ENCODE measurements at regions not wholly inside any gene's neighbourhood (a gene's known extent, or its start where the extent isn't known, plus 50 kb on each side); places are given as distances from the start of the nearest gene placed in this dataset.

DNA sequence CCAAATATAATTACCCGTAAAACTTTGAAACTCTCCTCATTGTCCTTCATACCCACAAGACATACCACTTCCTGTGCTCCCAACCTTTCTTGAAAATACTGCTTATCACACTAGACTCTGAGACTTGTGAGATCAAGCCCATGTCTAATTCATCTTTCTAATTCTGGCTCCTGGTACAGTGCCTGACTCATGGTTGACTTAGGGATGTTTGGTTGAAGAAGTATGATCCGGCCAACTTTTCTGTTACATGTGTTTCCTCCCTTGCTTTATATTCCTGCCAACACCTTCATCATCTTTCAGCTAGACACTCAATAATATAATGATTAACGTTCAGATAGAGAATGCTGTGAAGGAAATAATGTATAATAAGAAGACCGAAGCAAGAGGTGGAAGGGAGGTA, 58.2 kb downstream of the MEX3B start:
- DNase-seq (ENCODE audit: low read depth): no peak

GRCh38 chr15:81983497-81983896, 62.3 kb downstream of the MEX3B start:
- DNase-seq (ENCODE audit: low read depth): no peak

DNA sequence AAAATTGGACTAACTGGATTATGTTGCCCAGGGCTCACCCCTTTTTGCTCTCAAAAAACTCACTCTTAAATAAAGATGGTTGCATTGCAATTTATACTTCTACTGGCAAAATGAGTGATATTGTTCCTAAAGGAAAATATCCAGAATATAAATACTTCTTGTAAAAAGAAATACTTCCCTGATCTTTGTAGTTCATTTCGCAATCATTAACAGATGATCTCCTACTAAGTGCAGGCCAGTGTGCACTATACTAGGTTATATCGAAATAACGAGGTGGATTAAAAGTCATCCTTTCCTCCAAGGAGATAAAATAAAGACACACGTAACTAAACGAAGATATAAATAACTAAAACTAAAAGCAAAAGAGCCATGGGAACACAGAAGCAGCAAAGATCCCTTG, 63.0 kb downstream of the MEX3B start:
- no peak for DNase-seq (ENCODE audit: low read depth)

DNA sequence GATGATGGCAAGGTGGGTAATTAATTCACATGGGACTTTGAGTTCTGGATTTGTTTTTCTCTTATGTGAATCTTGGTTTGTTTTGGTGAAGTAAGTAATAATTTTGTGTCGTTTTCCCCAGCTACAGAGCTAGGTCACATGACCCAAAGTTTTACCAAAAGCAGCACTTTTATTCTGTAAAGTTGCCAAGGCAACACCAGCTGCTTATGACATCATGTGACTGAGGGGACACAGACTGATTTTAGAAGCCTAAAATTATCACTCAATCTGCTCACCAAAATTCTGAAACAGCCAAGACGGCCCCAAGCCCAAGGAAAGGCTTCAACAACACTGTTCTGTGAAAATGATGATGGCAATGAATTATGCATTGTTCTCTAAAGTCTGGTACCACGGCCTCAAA, 63.9 kb downstream of the MEX3B start:
- DNase-seq (ENCODE audit: low read depth): no peak

GRCh38 chr15:81977464-81977863, 68.4 kb downstream of the MEX3B start:
- DNase-seq (ENCODE audit: low read depth): no peak

DNA sequence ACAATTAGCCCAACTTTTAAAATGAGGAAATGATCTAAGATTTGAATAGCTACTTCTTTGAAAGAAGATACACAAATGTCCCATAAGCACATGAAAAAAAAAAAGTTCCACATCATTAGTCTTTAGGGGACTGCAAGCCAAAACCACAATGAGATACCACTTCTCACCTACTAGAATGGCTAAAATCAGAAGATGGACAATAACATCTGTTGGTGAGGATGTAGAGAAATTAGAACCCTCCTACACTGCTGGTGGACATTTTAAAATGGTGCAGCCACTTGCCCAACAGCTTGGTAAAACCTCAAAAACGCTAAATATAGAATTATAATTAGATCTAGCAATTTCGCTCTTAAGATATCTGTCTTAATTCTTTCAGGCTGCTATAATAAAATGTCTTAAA, 77.1 kb downstream of the MEX3B start:
- no peak for DNase-seq (ENCODE audit: low read depth)

GRCh38 chr15:81966631-81967030, 79.2 kb downstream of the MEX3B start:
- DNase-seq (ENCODE audit: low read depth): no peak

DNA sequence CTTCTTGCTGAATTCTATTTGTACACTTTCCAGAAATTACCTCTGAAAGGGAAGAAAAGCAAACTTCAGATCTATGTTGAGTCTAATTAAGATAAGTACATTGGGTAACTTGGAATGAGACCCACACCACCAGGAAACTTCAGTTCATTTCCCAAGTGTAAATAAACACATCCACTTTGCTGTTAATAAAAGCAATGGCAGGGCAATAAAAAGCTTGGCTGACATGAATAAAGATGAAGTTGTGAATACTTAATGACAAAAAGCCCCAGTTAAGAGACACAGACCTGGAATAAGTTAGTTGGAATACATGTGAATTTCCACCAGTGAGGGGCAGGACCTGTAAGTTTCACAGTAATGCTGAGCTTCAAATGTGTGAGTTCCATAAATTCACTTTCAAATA, 83.3 kb downstream of the MEX3B start:
- DNase-seq (ENCODE audit: low read depth): no peak

- no peak for DNase-seq (ENCODE audit: low read depth)
Measured at GRCh38 chr15:81959196-81959595, 86.6 kb downstream of the MEX3B start.

- no peak for DNase-seq (ENCODE audit: low read depth)
Measured at GRCh38 chr15:81957698-81958097, 88.1 kb downstream of the MEX3B start.

DNA sequence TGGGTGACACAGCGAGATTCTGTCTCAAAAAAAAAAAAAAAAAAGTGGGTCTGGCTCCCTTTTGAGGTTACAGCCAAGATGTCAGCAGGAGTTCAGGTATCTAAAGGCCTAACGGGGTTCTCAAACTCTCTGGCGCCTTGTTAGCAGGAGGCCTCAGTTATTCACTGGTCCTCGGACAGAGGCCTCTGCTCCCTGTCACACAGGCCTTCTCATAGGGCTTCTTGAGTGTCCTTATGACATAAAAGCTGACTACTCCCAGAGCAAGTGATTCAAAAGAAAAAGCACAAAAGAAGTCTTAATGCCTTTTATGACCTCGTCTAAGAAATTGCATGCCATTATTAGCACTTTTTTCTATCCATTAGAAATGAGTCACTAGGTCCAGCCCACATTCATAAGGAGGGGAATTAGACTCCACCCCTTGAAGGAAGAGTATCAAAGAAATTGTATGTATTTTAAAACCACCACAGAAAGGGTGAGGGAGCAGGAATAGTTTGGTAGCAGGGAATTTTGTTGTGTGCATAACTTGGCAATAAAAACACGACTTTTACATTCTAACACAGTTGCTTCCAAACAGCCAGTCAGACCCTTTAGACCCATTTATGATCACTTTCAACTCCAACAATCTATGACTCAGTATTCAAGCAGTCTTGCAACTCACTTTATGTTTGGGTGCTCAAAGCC, 90.3 kb downstream of the MEX3B start:
- DNase-seq (ENCODE audit: low read depth): no peak

DNA sequence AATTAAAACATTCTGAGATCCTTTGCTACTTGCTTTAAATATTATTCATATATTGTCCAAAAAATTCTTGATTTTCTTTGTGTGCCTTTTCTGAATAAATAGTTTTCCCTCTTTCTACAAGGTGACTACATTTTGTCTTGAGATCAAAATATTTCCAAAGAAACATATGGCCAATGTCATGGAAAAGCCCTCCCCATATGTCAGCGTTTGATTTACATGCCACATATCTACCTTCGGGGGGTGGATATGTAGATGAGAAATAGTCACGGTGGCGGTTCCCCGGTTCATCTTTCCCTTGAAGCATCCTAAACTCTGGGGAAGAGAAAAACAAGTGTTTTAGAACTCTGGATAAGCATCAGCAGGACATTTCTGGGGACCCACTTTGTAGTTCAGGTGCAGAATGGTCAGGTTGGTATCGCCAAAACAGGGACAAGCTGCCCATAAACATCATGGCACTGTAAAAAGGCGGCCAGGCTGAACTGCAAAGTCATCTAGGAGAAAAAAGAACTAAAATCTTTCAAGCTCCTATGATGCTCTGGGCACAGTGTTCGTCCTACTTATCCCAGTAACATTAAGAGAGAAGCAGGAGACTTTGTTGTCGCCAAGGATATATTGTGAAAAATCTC, 91.5 kb downstream of the MEX3B start:
- DNase-seq (ENCODE audit: low read depth): no peak

GRCh38 chr15:81950841-81951414, 94.9 kb downstream of the MEX3B start:
- DNase-seq (ENCODE audit: low read depth): no peak

GRCh38 chr15:81948751-81949150, 97.1 kb downstream of the MEX3B start:
- no peak for DNase-seq (ENCODE audit: low read depth)

DNA sequence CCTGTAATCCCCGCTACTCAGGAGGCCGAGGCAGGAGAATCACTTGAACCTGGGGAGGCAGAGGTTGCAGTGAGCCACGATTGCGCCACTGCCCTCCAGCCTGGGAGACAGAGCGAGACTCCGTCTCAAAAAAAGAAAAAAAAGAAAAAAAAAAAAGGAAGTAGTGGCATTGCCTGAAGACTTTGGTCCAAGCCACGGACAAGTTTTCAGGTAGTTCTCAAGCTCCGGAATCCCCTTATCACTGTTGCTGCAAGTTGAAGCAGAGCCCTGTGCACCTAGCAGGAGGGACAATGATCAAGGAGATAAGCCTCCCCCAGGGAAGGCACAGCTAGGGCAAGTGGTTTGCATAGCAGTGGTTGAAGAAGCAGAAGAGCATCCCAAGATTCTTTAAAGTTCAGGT, 97.6 kb downstream of the MEX3B start:
- DNase-seq (ENCODE audit: low read depth): no peak

DNA sequence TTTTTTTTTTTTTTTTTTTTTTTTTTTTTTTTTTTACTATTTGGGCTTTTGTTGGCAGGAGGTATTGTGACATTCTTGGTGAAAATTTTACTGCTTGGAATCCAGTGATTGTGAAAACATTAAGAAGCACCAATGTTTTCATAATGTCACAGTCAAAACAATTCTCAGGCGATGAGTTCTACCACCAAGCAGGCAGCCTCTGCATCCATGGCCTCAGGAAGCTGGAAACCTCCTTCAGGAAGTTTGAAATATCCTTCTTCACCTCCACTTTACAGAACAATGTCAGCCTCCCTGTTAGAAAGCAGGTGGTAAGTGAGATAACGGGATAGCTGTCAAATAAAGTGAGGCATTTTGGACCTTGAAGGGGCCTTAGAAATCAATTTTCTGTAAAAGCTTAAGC, 98.3 kb downstream of the MEX3B start:
- DNase-seq (ENCODE audit: low read depth): no peak

GRCh38 chr15:81945014-81945615, 100.7 kb downstream of the MEX3B start:
- no peak for DNase-seq (ENCODE audit: low read depth)

DNA sequence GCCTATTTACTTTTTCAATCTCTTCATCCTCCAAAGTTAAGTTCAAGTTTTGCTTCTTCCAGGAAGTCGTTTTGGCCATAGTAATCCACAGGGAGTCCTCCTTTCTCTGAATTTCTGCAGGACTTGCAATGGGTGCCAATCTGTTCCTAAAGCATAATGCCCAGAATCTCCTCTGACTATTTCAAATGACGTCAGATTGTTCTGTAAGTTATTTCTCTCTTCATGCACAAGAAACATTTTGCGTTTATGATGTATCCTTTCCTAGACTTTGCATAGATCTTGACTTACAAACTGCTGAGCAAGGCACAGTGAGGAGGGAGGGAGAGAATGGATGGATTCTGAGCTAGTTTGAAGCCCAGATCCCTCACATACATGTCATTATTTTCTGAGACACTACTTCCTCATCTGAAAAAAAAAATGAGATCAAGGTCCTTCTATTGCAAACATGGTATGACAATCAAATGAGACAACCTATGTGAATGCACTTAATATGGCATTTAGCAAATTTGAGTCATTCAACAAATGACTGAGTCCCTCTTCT, 103.1 kb downstream of the MEX3B start:
- DNase-seq (ENCODE audit: low read depth): no peak

GRCh38 chr15:81942157-81942556, 103.7 kb downstream of the MEX3B start:
- DNase-seq (ENCODE audit: low read depth): no peak

- DNase-seq (ENCODE audit: low read depth): no peak
Measured at GRCh38 chr15:81941479-81941878, 104.3 kb downstream of the MEX3B start.

DNA sequence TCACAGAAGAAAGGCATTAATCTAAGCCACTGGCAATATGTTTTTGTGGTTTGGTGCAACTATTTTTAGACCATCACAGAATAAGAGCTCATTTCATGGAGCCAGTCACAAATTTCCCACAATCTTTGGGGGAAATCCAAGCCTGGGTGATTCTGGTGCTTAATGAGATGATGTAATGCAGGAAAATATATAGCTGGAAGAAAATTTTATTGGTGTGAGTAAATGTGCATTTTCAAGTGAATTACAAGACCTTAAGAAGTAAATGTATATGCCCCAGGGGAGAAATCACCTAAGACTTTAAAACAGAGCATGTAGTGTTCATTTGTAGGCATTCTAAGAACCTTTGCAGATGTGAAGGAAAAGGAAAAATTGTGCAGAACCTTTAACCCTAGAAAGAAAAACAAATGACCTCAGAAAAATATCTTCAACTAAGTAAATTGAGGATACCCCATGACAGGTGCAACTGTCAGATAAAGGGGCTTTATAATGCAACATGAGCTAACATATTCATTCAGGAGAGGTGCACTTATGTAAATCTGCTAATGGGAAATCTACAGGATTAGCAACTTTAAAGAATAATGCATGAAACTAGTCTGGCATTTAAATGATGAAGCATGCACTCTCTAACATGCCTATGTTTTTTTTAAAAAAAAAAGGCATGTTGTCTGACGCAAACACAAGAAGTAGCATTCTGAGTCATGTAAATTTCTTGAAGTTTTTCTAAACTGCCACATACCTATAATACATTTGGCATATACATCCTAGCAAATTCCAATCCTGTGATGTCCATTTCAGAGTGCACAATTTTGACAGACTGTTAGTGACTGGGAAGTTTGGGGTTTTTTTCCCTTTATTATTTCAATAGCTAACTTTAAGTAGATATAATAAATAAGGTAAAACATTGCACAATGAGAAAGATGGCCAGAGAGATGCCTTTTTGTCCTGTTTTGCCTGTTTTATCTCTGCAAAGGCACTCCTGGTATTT, 105.1 kb downstream of the MEX3B start:
- no peak for DNase-seq (ENCODE audit: low read depth)

Measured in fibroblast of the conjunctiva (primary cell).